Ascending aorta (tissue), 2 donors: ENCODE measurements at regions not wholly inside any gene's neighbourhood (a gene's known extent, or its start where the extent isn't known, plus 50 kb on each side); places are given as distances from the start of the nearest gene placed in this dataset.

ENCODE experiments used
- DNase-seq, 2 donors: peaks; one replicate each; pipeline ENCODE4 v3.0.0-alpha.2; 2019; ENCODE audit warnings: low spot score in 2 of 2
- H3K27ac ChIP-seq, 2 donors: fragments of 200-600 bp; sonication (generic); one replicate each; pipeline ENCODE4 v1.5.1; 2016 to 2017; ENCODE audit warnings: mild to moderate bottlenecking in 1 of 2
- H3K27me3 ChIP-seq: fragments of 200-600 bp; sonication (generic); one replicate; pipeline ENCODE4 v1.5.1; 2017
- H3K36me3 ChIP-seq, 2 donors: fragments of 200-600 bp; sonication (generic); one replicate each; pipeline ENCODE4 v1.5.1; 2016
- H3K4me1 ChIP-seq, 2 donors: fragments of 200-600 bp; sonication (generic); one replicate each; pipeline ENCODE4 v1.5.1; 2016 to 2017; ENCODE audit warnings: mild to moderate bottlenecking in 1 of 2
- H3K4me3 ChIP-seq, 2 donors: fragments of 200-600 bp; sonication (generic); one replicate each; pipeline ENCODE4 v1.5.1; 2016 to 2017; ENCODE audit warnings: mild to moderate bottlenecking in 1 of 2
- H3K9me3 ChIP-seq, 2 donors: fragments of 200-600 bp; sonication (generic); one replicate each; pipeline ENCODE4 v1.5.1; 2016
- CTCF ChIP-seq, 3 experiments: fragments of 200-600 bp in 2 of 3; fragments of 450-650 bp in 1 of 3; sonication (generic) in 2 of 3; IDR thresholded peaks; one replicate each; pipeline ENCODE4 v1.5.1; 2016 to 2019; ENCODE audit warnings: antibody characterized with exemption in 3 of 3, mild to moderate bottlenecking in 1 of 3, moderate library complexity in 1 of 3
- intact Hi-C: fragments of 100-400 bp; cut with DNase I; formaldehyde crosslinking; loops from one replicate; pipeline ENCODE4 v1.15.1; 2023

GRCh38 chr9:15113288-15113687 lies 193.7 kb downstream of the TTC39B start:
- no peak overlapping the region for H3K4me3 ChIP-seq
- H3K36me3 ChIP-seq, result no peaks in the 10 kb centered on the region
- H3K4me1 ChIP-seq, result no peaks in the 10 kb centered on the region
- no peak for DNase-seq
- H3K27me3 ChIP-seq, result no peaks in the 10 kb centered on the region
- intact Hi-C loops, result loop anchor here (10.0 kb wide), 1 partner anchor 102 kb away; no protein-coding TSS in a partner anchor
- no peaks in the 10 kb centered on the region for H3K9me3 ChIP-seq
- H3K27ac ChIP-seq, result no peak overlapping the region
- no peak for TF ChIP-seq CTCF (IDR thresholded peaks at IDR 0.05)

- Histone ChIP-seq H3K4me3 (no peak overlapping the region), H3K27me3 (no peaks in the 10 kb centered on the region), H3K36me3 (no peaks in the 10 kb centered on the region), H3K9me3 (no peaks in the 10 kb centered on the region), H3K27ac (no peak overlapping the region), H3K4me1 (no peaks in the 10 kb centered on the region)
- no peak for TF ChIP-seq CTCF (IDR thresholded peaks at IDR 0.05)
- no peak for DNase-seq
- intact Hi-C loops, result loop anchor here (10.0 kb wide), 1 partner anchor 104 kb away; no protein-coding TSS in a partner anchor
Measured at GRCh38 chr9:15111071-15111470, 195.9 kb downstream of the TTC39B start.

GRCh38 chr9:15104826-15105420 lies 194.7 kb upstream of the FREM1 start:
- peak; percentile 63 to 77 (median 72) for TF ChIP-seq CTCF (IDR thresholded peaks at IDR 0.05)
- no peak for DNase-seq
- H3K9me3 ChIP-seq, result no peaks in the 10 kb centered on the region
- H3K27me3 ChIP-seq, result no peaks in the 10 kb centered on the region
- intact Hi-C loops, result loop anchor here (2.0 to 10.0 kb wide), 4 partner anchors 28 to 500 kb away; partner anchors contain the start of gene SNAPC3
- H3K27ac ChIP-seq, result no peak overlapping the region
- no peaks in the 10 kb centered on the region for H3K36me3 ChIP-seq
- no peak overlapping the region for H3K4me3 ChIP-seq
- no peaks in the 10 kb centered on the region for H3K4me1 ChIP-seq

GRCh38 chr9:15103290-15103689 lies 193.1 kb upstream of the FREM1 start:
- TF ChIP-seq CTCF (IDR thresholded peaks at IDR 0.05), result no peak
- Histone ChIP-seq H3K27me3 (no peaks in the 10 kb centered on the region), H3K9me3 (no peaks in the 10 kb centered on the region), H3K4me1 (no peaks in the 10 kb centered on the region), H3K27ac (no peak overlapping the region), H3K4me3 (no peak overlapping the region), H3K36me3 (no peaks in the 10 kb centered on the region)
- no peak for DNase-seq
- intact Hi-C loops, result loop anchor here (5.0 to 10.0 kb wide), 2 partner anchors 319 to 502 kb away; partner anchors contain the start of gene SNAPC3

- no peak for DNase-seq
- intact Hi-C loops, result loop anchor here (5.0 to 10.0 kb wide), 2 partner anchors 321 to 504 kb away; partner anchors contain the start of gene SNAPC3
Measured at GRCh38 chr9:15101095-15101494, 190.9 kb upstream of the FREM1 start.

More at GRCh38 chr9:15101095-15101494, 190.9 kb upstream of the FREM1 start:
- H3K4me3 ChIP-seq, result no peak overlapping the region
- H3K9me3 ChIP-seq, result no peaks in the 10 kb centered on the region
- no peaks in the 10 kb centered on the region for H3K27me3 ChIP-seq
- no peaks in the 10 kb centered on the region for H3K4me1 ChIP-seq
- no peak overlapping the region for H3K27ac ChIP-seq
- TF ChIP-seq CTCF (IDR thresholded peaks at IDR 0.05), result no peak
- no peaks in the 10 kb centered on the region for H3K36me3 ChIP-seq
